ENCODE measurements at regions not wholly inside any gene's neighbourhood (a gene's known extent, or its start where the extent isn't known, plus 50 kb on each side); places are given as distances from the start of the nearest gene placed in this dataset.

- no peak for TF ChIP-seq POLR2A (IDR thresholded peaks at IDR 0.05)
- no peak for TF ChIP-seq CTCF (IDR thresholded peaks at IDR 0.05)
- no peak for TF ChIP-seq EP300 (IDR thresholded peaks at IDR 0.05)
- no peak for TF ChIP-seq POLR2AphosphoS5 (IDR thresholded peaks at IDR 0.05)
Observed at GRCh38 chr11:92125321-92125720, 99.3 kb upstream of the FAT3 start.
